ENCODE measurements at regions not wholly inside any gene's neighbourhood (a gene's known extent, or its start where the extent isn't known, plus 50 kb on each side); places are given as distances from the start of the nearest gene placed in this dataset.
"Not testable (repeated sequence)": the region's sequence is repeated elsewhere in the genome, so short reads cannot be mapped to it uniquely, and the experiment has no call there.

- no peak overlapping the region for H2AFZ ChIP-seq (ENCODE audit: low read length)
- H3K27me3 ChIP-seq (ENCODE audit: insufficient read depth, low read length) = no peaks in the 10 kb centered on the region
- no peak overlapping the region for H3K9ac ChIP-seq (ENCODE audit: low read length)
- H3K36me3 ChIP-seq (ENCODE audit: insufficient read depth, low read length) = no peaks in the 10 kb centered on the region
- no peak overlapping the region for H3K4me3 ChIP-seq (ENCODE audit: low read depth, low read length, poor library complexity, severe bottlenecking)
- H3K9me3 ChIP-seq (ENCODE audit: low read length) = no peaks in the 10 kb centered on the region
- H3K27ac ChIP-seq (ENCODE audit: low read depth, low read length, poor library complexity, severe bottlenecking) = no peak overlapping the region
- TF ChIP-seq EZH2 (IDR thresholded peaks at IDR 0.05; ENCODE audit: borderline replicate concordance, low read length) (no peak), CTCF (IDR thresholded peaks at IDR 0.05; ENCODE audit: low read length) (peak; percentile 31; the same call in 1 of the 2 replicates)
- H3K9me2 ChIP-seq (ENCODE audit: low read depth, low read length) = no peaks in the 10 kb centered on the region
- no peaks in the 10 kb centered on the region for H3K4me1 ChIP-seq (ENCODE audit: insufficient read depth, low read length, severe bottlenecking)
- H3K79me2 ChIP-seq (ENCODE audit: insufficient read depth, low read length) = no peaks in the 10 kb centered on the region
- H4K20me1 ChIP-seq (ENCODE audit: insufficient read depth, low read length) = no peaks in the 10 kb centered on the region
- H3K4me2 ChIP-seq (ENCODE audit: low read length) = no peak overlapping the region
- no peaks in the 10 kb centered on the region for H3F3A ChIP-seq (ENCODE audit: insufficient read depth, low read length)
Observed at GRCh38 chr3:66836363-66837152, 161.5 kb upstream of the KBTBD8 start.

DNA sequence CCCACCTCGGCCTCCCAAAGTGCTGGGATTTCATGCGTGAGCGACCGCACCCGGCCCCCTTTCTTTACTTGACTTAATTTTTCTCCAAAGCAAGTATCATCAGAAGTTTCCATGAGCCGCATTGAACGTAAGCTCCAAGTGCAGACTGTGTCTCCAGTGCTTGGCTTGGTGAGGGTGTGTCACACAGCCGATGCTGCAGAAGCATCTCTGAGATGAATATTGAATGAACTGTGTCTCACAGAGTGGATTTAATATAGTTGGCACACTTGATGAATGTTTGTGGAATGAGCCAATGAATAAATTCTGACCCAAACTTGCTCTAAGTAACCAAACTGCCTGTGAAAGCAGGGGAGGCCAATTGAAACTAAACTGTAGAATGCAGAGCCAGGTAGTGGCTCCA, 159.4 kb upstream of the KBTBD8 start:
- Histone ChIP-seq H3K79me2 (ENCODE audit: insufficient read depth, low read length) (no peaks in the 10 kb centered on the region), H3K27me3 (ENCODE audit: insufficient read depth, low read length) (no peaks in the 10 kb centered on the region), H3K9me2 (ENCODE audit: low read depth, low read length) (no peaks in the 10 kb centered on the region), H3K4me3 (ENCODE audit: low read depth, low read length, poor library complexity, severe bottlenecking) (no peak overlapping the region), H3K4me1 (ENCODE audit: insufficient read depth, low read length, severe bottlenecking) (no peaks in the 10 kb centered on the region), H4K20me1 (ENCODE audit: insufficient read depth, low read length) (no peaks in the 10 kb centered on the region), H3K36me3 (ENCODE audit: insufficient read depth, low read length) (no peaks in the 10 kb centered on the region), H2AFZ (ENCODE audit: low read length) (no peak overlapping the region), H3K9ac (ENCODE audit: low read length) (no peak overlapping the region), H3K9me3 (ENCODE audit: low read length) (no peaks in the 10 kb centered on the region), H3F3A (ENCODE audit: insufficient read depth, low read length) (no peaks in the 10 kb centered on the region), H3K27ac (ENCODE audit: low read depth, low read length, poor library complexity, severe bottlenecking) (no peak overlapping the region), H3K4me2 (ENCODE audit: low read length) (no peak overlapping the region)
- TF ChIP-seq EZH2 (IDR thresholded peaks at IDR 0.05; ENCODE audit: borderline replicate concordance, low read length) = no peak
- TF ChIP-seq CTCF (IDR thresholded peaks at IDR 0.05; ENCODE audit: low read length) = no peak

GRCh38 chr3:66839508-66839907, 158.6 kb upstream of the KBTBD8 start:
- TF ChIP-seq CTCF (IDR thresholded peaks at IDR 0.05; ENCODE audit: low read length) (no peak), EZH2 (IDR thresholded peaks at IDR 0.05; ENCODE audit: borderline replicate concordance, low read length) (no peak)
- H3K4me2 ChIP-seq (ENCODE audit: low read length) = no peak overlapping the region
- no peaks in the 10 kb centered on the region for H3K79me2 ChIP-seq (ENCODE audit: insufficient read depth, low read length)
- H3K9me2 ChIP-seq (ENCODE audit: low read depth, low read length) = no peaks in the 10 kb centered on the region
- no peak overlapping the region for H3K9ac ChIP-seq (ENCODE audit: low read length)
- H3K36me3 ChIP-seq (ENCODE audit: insufficient read depth, low read length) = no peaks in the 10 kb centered on the region
- H3K27ac ChIP-seq (ENCODE audit: low read depth, low read length, poor library complexity, severe bottlenecking) = no peak overlapping the region
- no peak overlapping the region for H2AFZ ChIP-seq (ENCODE audit: low read length)
- no peaks in the 10 kb centered on the region for H3F3A ChIP-seq (ENCODE audit: insufficient read depth, low read length)
- no peaks in the 10 kb centered on the region for H4K20me1 ChIP-seq (ENCODE audit: insufficient read depth, low read length)
- H3K4me1 ChIP-seq (ENCODE audit: insufficient read depth, low read length, severe bottlenecking) = no peaks in the 10 kb centered on the region
- no peaks in the 10 kb centered on the region for H3K9me3 ChIP-seq (ENCODE audit: low read length)
- H3K27me3 ChIP-seq (ENCODE audit: insufficient read depth, low read length) = no peaks in the 10 kb centered on the region
- H3K4me3 ChIP-seq (ENCODE audit: low read depth, low read length, poor library complexity, severe bottlenecking) = no peak overlapping the region

DNA sequence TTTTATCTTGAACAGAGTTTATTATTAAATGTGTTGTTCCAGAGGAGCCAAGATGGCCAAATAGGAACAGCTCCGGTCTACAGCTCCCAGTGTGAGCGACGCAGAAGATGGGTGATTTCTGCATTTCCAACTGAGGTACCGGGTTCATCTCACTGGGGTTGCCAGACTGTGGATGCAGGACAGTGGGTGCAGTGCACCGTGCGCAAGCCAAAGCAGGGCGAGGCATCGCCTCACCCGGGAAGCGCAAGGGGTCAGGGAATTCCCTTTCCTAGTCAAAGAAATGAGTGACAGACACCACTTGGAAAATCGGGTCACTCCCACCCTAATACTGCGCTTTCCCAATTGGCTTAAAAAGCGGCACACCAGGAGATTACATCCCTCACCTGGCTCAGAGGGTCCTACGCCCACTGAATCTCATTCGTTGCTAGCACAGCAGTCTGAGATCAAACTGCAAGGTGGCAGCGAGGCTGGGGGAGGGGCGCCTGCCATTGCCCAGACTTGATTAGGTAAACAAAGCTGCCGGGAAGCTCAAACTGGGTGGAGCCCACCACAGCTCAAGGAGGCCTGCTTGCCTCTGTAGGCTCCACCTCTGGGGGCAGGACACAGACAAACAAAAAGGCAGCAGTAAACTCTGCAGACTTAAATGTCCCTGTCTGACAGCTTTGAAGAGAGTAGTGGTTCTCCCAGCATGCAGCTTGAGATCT, 155.2 kb upstream of the KBTBD8 start:
- H3K79me2 ChIP-seq (ENCODE audit: insufficient read depth, low read length); H3F3A ChIP-seq (ENCODE audit: insufficient read depth, low read length); H3K36me3 ChIP-seq (ENCODE audit: insufficient read depth, low read length); H3K9me3 ChIP-seq (ENCODE audit: low read length); H3K4me1 ChIP-seq (ENCODE audit: insufficient read depth, low read length, severe bottlenecking); H3K27me3 ChIP-seq (ENCODE audit: insufficient read depth, low read length); H3K9ac ChIP-seq (ENCODE audit: low read length); H2AFZ ChIP-seq (ENCODE audit: low read length); H3K4me3 ChIP-seq (ENCODE audit: low read depth, low read length, poor library complexity, severe bottlenecking); H3K4me2 ChIP-seq (ENCODE audit: low read length); H4K20me1 ChIP-seq (ENCODE audit: insufficient read depth, low read length); H3K9me2 ChIP-seq (ENCODE audit: low read depth, low read length); H3K27ac ChIP-seq (ENCODE audit: low read depth, low read length, poor library complexity, severe bottlenecking): not testable (repeated sequence)
